ENCODE measurements at regions not wholly inside any gene's neighbourhood (a gene's known extent, or its start where the extent isn't known, plus 50 kb on each side); places are given as distances from the start of the nearest gene placed in this dataset.
A peak's percentile ranks its signal among the peaks of the same experiment; 100 is the strongest.
"Not testable (repeated sequence)": the region's sequence is repeated elsewhere in the genome, so short reads cannot be mapped to it uniquely, and the experiment has no call there.

DNA sequence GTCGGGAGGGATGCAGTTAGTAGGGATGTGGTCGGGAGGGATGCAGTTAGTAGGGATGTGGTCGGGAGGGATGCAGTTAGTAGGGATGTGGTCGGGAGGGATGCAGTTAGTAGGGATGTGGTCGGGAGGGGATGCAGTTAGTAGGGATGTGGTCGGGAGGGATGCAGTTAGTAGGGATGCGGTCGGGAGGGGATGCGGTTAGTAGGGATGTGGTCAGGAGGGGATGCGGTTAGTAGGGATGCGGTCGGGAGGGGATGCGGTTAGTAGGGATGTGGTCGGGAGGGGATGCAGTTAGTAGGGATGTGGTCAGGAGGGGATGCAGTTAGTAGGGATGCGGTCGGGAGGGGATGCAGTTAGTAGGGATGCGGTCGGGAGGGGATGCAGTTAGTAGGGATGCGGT, 96.2 kb downstream of the BDH1 start:
- not testable (repeated sequence) for DNase-seq

DNA sequence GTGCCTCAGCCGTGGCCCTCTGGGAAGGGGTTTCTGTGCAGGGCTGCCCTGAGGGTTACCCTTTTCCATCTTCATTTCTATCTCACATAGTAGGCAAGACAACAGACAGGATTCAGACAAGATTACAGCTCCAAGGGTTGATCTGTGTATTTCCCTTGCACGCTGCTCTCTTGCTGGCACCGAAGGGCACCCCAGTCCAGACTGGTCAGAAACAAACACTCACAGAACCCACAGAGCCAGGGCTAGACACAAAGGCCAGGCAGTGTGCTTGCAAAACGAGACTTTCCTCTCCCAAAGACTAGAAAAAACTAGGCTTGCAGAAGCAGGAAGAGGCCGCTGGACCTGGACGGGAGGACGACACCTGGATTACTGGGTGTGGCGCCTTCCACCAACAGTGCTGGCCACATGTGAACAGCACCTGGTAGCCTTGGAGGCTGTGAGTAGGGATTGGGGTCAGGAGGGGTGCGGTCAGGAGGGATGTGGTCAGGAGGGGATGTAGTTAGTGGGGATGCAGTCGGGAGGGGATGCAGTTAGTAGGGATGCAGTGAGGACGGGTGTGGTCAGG, 96.8 kb downstream of the BDH1 start:
- no peak for DNase-seq

DNA sequence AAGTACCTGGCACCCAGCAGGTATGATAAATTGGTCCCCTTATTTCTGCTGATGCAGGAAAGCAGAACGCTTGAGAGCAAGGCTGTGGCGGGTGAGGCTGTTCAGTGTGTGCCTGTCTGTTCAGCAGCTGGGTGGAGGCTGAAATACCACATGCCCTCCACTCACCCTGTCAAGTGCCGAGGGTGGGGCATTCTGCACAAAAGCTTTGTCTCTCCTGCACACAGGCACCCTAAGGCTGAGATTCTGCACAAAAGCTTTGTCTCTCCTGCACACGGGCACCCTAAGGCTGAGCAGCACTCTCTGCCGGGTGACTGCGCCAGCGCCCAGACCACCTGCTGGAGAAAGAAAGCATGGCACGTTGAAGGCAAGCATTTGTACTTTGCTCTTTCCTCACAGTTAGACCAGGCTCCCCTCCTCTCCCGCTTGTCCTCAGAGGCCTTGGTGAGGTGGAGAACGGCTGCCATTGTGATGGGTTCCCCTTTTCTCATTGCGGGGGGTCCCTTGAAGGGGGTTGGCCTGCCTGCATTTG, 97.5 kb downstream of the BDH1 start:
- DNase-seq, result peak in 1 of 2 experiments; percentile 13

DNA sequence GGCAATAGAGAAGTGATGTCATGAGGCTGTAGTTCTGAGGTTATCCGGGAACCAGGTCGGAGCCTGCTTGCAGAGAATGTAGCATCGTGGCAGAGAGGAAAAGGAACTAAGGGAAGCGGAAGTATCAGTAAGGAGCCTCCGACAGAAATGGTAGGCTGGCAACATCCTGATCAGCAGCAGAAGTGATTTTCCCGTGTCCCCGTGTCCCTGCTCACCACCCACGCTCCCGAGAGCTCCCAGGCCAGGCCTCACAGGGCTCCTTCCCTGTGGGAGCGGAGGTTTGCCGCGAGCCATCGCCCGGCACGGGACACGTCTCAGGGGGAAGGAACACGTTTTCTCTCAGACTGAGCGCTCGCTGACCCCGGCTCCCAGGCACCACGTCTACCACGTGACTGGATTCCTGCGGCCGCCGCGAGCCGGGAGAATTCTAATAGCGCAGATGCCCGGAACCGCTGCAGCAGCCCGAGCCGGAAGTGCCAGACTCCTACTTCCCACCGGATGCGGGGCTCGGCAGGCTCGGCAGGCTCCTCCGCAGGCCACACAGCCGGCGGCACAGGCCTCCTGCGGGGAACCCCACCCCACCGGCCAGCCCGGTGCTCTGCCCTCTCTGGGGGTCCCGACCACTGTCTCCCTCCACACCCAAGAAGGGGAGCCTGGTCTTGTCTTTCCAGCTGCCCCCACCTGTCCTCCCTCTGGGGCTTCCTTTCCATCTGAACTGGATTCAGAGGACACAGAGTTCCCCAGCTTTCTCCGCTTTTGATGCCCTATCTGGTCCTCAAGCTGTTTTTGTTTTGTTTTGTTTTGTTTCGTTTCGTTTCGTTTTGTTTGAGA, 99.3 kb downstream of the BDH1 start:
- peak; percentile 40 to 57 for DNase-seq

DNA sequence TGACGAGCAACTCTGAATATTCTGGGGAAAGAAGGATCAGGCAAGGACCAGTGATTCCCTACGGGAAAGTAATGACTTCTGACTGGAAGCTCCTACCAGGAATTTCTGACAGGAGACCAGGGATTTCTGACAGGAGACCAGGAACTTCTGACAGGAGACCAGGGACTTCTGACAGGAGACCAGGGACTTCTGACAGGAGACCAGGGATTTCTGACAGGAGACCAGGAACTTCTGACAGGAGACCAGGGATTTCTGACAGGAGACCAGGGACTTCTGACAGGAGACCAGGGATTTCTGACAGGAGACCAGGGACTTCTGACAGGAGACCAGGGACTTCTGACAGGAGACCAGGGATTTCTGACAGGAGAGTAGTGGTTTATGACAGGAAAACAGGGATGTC, 100.9 kb downstream of the BDH1 start:
- not testable (repeated sequence) for DNase-seq

DNA sequence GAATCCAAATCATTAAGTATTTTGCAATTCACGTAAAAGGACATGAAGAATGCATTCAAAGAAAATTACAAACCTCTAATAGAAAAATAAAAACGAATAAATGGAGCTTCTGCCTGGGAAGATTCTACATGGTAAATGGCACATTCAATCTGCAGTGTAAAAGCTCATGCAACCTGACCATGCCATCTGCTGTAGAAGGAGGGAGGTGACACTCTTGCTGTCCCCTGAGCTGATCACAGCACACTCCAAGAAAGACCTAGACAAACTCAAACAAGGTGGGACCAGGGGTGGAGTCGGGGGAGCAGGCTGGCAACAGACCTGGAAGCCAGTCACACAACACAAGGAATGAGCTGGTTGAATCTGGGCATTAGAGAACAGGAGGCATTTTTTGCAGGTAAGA, 101.8 kb downstream of the BDH1 start:
- DNase-seq, result no peak

DNA sequence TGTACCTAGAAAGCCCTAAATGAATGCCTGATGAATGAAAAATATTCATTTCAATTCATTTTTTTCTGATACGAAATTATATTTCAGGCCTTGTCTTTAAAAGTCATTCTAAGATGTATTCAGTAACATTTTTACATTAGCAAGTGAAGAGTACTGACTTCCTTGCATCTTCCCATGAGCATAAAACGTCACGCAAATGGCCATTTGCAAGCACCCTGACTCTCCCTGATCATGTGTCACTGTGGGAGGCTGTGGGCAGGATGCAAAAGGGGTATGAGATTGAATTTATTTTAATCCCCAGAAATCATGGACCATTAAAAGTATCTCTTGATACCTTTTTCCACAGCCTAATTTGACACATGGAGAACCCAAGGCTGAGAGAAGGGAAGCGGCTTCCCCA, 105.0 kb downstream of the BDH1 start:
- no peak for DNase-seq

DNA sequence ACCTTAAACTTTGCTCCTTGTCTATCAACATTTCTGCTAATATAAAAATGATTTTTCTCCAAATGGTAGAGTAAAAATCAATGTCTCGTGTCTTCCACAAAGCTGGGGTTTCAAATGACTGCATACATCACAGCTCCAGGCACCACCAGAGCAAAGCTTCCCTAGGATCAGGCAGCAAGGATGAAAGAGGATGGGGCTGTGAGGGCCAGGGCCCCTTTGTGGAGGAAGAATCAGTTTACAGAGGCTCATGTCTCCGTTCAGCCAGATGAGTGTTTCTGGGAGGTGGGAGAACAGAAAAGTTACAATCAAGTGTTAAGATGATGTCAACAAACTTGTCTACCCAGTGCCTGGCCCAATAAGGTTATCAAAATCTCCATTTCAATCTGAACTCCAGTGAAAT, 105.5 kb downstream of the BDH1 start:
- DNase-seq, result no peak

DNA sequence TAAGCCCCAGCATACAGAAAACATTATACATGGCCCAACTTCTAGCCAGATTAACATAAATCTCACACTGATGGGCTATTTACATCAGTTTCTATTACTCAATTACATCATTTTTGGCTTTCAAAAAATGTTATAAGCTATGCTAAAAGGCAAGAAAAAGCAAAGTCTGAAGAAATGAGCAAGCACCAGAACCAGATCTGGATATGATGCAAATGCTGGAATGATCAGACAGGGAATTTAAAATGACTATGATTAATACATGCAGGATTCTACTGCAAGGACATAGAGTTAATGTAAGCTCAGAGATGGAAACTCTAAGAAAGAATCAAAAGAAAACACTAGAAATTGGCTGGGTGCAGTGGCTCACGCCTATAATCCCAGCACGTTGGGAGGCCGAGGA, 106.6 kb downstream of the BDH1 start:
- DNase-seq, result not testable (repeated sequence)

DNA sequence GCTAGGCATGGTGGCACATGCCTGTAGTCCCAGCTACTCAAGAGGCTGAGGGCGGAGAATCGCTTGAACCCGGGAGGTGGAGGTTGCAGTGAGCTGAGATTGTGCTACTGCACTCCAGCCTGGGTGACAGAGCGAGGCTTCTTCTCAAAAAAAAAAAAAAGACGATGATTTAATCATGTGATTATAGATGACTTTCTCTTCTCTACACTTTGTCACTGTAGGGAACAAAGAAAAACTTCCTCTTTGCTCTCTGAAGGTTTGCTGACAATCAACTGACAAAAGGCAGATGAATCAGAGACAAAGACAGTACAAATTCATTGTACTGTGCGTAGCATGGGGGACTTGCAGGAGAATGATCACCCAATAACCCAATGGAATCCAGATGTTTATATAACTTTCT, 108.0 kb downstream of the BDH1 start:
- DNase-seq, result not testable (repeated sequence)

DNA sequence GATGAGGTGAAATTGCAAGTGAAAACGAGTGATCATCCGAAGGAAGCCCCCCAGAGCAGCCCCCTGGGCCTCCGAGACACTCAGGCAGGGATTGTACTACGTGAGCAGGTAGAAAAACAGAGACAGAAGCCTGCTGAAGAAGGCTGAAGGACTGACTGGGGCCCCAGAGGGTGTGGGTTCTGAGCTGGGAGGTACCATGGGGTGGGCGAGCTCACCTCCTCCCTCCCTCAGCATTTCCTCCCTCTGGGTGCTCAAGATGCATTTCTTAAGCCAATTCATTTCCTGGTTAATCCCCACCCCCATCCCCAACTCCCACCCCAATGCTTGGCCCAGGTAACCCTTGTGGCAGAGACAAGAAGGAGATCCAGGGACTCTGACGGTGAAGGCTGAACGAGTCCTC, 108.7 kb downstream of the BDH1 start:
- DNase-seq, result no peak

DNA sequence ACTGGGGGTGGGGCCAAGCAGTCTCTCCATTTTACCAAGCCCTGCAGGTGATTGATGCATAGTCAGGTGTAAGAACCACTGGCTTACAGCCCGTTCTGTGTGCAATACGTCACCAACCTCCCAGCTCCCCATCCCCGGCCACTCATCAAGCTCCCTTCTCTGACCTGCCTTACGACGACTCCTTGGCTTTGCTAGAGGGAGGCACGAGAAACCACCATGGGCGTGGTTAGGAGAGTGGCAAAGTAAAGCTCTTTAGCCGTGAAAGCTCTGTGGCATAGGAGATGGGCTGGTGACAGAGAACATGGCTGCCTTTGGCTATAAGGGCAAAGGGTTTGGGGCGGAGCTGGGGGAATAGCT, 109.1 kb downstream of the BDH1 start:
- no peak for DNase-seq

DNA sequence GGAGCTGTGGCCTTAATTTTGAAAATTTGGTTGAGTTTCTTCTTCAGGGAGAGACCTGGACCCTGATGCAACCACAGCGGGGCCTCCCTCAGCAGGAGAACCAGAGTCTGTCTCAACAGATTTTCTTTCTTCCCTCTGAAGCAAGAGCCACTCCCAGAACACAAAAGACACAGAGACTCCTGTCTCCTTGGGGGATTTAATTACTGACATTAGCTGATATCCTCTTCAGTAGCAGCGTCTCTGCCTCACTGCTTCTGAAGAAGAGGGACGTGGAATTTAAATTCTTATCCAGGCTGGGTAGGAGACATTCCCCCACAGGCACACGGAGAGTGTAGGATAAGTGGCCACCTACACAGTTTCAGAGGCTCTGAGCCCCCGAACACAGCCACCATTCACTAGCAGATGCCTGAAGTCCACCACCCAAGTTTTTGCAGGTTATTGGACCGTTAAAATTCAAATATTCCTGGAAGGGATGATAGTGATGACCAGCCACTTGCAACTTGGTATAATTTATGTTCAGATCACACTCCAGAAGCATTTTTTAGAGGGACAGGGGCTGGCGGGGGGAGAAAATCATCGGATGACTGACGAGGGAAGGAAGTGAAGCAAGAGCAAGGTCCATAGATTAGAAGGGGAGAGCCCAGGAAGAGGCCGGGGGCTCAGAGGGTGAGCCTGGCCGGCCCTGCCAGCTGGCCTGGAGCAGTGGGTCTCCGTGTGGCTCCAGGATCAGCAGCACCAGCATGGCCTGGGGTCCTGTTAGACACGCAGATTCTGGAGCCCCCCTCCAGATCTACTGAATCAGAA, 109.7 kb downstream of the BDH1 start:
- DNase-seq, result no peak

DNA sequence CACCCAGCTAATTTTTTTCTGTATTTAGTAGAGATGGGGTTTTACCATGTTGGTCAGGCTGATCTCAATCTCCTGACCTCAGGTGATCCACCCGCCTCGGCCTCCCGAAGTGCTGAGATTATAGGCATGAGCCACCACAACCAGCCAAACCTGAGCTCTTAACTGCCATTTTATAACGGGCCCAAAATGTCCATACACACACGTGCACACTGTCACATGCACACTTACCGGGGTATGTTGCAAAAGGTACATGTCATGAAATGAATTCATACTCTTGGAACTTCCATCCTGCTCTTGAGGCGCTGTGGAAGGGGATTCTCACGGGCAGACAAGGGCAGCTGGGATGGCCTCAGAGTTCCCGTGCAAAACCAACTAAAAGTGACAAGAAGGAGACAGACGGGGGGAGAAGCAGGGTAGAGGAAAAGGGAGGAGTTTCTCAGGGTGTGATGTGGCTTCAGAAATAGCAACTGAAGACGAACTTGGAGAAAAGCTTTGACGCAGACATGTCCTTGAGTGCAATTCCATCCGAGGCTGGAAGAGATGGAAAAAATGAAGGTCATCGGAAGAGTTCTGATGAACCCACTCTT, 110.9 kb downstream of the BDH1 start:
- DNase-seq, result no peak

DNA sequence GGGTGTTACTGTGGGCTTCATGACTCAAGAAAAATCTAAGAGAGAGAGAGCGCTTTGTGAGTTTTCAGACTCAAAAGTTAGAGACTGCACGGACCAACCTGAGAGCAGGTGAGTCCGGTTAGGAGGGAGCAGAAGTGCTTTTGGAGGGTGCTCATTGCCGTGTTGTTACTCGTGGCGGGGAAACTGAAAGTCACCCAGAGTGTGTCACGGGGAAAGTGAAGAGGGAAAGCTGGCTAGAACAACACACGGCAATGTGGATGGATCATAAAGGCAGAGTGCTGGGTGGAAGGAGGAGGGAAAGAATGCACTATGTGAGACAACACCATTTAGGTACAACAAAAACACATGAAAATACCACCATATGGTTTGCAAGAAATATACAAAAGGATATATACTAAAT, 112.3 kb downstream of the BDH1 start:
- no peak for DNase-seq

DNA sequence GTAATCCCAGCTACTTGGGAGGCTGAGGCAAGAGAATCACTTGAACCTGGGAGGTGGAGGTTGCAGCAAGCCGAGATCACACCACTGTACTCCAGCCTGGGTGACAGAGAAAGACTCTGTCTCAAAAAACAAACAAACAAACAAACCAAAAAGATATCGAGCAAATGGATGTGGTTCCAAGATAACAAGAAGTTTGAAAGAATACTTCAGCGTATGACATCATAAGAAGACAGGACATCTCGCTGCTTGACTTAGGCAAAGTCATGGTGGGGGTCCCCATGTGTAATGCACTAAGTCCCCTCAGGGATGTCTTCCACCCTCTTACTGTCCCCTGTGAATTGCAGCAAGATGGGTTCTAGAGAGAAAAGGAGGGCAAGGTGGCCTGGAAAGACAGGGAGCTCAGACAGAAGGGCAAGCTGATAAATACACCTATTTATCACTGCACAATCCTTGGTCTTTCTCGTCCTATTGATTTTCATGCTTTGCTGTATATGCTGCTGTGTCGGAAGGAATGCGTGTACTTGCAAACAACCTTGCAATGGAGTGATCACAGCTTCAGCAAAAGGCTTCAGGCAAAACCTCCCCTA, 115.0 kb downstream of the BDH1 start:
- DNase-seq, result no peak

DNA sequence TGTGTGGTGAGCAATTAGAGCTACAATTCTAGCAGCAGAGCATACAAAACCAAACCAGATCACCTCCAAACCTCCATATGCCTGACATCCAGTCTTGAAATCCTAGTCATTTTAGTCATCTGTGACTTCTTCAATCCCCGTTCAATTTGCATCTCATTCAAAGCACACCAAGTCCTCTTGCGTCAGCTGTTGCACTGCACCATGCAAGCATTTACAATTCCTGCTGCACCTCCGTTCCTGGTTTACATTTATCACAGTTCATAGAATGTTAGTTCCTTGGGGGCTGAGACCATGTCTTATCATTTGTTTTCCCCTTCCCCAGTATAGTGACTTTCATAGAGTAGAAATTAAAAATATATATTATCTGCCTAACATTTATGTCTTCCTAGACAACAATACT, 116.9 kb downstream of the BDH1 start:
- no peak for DNase-seq

DNA sequence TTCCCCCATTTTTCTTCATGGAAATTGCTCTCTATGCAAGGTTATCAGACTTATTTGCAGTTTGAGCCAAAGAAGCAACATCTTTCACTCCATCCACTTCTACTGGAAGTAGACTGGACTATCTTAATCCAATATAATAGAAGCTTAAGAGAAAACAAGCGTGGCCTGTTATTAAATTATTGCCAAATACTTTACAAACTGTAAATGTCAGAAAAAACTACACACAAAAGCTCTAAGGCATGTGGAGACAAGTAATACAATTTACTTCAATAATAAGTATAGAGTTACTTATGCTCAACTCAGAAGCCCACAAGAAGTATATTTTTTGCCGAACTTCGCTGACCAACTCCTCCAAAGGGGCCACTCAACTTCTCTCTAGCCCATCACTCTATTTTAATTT, 120.3 kb downstream of the BDH1 start:
- DNase-seq, result no peak

DNA sequence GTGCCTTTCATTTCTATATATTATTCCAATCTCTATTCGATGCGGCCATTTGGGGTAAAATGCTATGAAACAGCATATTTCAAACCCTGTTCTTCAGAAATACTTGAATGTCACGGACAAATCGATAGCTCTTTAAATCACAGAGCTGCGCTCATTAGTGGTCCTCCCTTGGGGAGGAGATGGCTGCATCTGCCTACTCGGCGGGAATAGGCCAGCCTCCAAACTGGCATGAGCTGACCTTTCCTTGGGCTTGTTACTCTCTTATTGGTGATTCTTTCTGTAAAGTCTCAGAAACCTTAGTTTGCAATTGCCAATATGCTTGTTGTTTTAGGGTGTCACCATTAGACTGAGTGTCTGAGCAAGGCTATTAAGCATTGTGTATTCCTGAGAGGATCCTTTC, 120.9 kb downstream of the BDH1 start:
- no peak for DNase-seq

DNA sequence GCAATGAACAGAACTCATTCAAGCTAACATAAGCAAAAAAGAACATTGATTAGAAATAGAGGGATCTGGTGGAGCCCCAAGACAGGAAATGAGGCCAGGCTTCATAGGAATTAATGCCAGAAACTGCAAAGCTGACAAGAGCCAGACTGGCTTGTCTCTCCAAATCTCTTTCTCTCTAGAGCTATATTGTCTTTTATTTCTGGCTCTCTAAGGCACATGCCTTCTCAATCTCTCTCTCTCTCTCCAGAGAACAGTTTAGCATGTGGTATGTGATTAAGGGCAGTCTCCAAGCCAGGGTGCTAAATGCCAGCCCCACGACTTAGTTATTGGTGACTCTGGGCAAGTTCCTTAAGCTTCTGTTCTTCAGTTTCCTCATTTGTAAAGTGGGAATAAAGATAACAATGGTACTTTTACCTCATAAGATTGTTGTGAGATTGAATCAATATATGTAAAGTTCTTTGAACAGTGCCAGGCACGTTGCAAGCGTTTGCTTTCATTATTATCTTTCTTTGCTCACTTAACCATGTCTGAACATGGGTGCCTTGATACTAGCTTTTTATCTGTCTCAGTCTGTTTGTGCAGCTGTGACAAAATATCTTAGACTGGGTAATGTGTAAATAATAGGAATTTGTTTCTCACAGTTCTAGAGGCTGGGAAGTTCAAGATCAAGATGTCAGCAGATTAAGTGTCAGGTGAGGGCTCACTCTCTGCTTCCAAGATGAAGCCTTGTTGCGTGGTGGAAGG, 123.2 kb downstream of the BDH1 start:
- DNase-seq, result no peak

DNA sequence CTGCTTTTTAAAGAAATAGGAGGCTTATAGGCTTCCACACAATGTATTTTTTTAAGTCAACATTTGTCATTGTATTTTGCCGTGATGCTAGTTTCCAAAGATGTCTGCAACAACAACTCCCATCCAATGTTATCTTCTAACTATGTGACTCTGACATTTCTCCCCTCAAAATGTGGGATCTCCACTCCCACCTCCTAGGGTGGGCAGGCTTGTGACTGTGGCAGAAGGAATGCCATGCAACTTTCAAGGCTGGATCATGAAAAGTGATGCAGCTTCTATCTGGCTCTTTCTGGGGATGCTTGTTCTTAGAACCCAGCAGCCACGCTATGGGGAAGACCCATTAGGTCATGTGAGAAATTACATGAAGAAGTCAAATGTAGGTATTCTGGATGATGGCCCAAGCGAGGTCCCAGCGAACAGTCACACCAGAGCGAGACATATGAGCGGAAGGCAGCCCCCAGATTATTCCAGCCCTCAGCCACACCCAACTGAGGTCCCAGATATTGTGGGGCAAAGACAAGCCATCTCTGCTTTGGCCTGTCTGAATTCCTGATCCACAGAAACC, 124.3 kb downstream of the BDH1 start:
- no peak for DNase-seq

DNA sequence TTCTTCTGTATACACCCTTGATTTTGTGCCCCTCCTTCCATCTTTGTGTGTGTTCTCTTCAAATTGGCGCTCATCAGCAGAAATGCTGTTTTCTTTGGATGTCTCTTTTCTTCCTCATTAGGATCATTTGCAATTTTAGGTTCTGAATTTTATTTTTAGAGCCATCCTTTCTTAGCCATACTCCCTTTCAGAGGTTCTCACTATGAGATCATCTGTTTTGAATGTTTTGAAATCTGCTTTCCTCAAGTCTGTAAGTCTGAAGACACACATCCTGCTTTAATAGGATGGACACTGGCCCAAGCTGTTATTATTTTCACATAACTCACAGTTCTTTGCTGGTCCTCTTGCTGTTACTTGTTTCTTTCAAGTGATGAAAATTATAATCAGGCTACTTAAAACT, 124.8 kb downstream of the BDH1 start:
- DNase-seq, result no peak
